ENCODE measurements at regions not wholly inside any gene's neighbourhood (a gene's known extent, or its start where the extent isn't known, plus 50 kb on each side); places are given as distances from the start of the nearest gene placed in this dataset.

GRCh38 chr15:60255390-60255789 is 142.4 kb downstream of the ANXA2 start:
- BruUV-seq (replicated peaks): no TSS peak
- Histone ChIP-seq H3K36me3 (ENCODE audit: control insufficient read depth in 2 of 2, extremely low read depth in 1 of 2, insufficient read depth in 2 of 2, low read length in 2 of 2) (no peaks in the 10 kb centered on the region), H2AFZ (ENCODE audit: low read depth, low read length) (no peak overlapping the region), H3K4me2 (ENCODE audit: insufficient read depth, low read length) (no peak overlapping the region), H3K9me1 (replicated peaks; ENCODE audit: control insufficient read depth, extremely low read depth, insufficient read depth, low read length) (no peaks in the 10 kb centered on the region), H3K9me3 (replicated peaks; ENCODE audit: control insufficient read depth, insufficient read depth, low read length) (no peaks in the 10 kb centered on the region), H3K79me2 (ENCODE audit: control insufficient read depth, insufficient read depth, low read length) (no peaks in the 10 kb centered on the region), H3K27me3 (ENCODE audit: control insufficient read depth in 2 of 2, insufficient read depth in 2 of 2, low read length in 2 of 2) (peaks cover 7% of the 10 kb centered on the region in 2 experiments), H4K20me1 (replicated peaks; ENCODE audit: control insufficient read depth, extremely low read depth, insufficient read depth, low read length) (no peaks in the 10 kb centered on the region), H3K27ac (ENCODE audit: insufficient read depth, low read depth, low read length) (no peak overlapping the region), H3K4me1 (ENCODE audit: control insufficient read depth, extremely low read depth, insufficient read depth, low read length) (no peaks in the 10 kb centered on the region), H3K4me3 (replicated peaks in 1 of 3; ENCODE audit: insufficient read depth in 1 of 3, low read depth in 1 of 3, low read length in 3 of 3) (no peak overlapping the region), H3K9ac (replicated peaks; ENCODE audit: extremely low read depth, insufficient read depth, low read length) (no peak overlapping the region)
- ChIA-PET CTCF (no interaction called here), POLR2A (no interaction called here)
- intact Hi-C loops (cut with micrococcal nuclease): no loop called here
- dilution Hi-C loops (cut with MboI; ENCODE audit: extremely low pct_ligation_motif_present, low sequenced_read_pairs): no loop called here
- DNase-seq (ENCODE audit: low read depth, low spot score): peak; percentile 52
- TF ChIP-seq EZH2 (IDR thresholded peaks at IDR 0.05; ENCODE audit: borderline replicate concordance, low read depth, low read length, severe bottlenecking) (no peak), FOS (IDR thresholded peaks at IDR 0.05; ENCODE audit: borderline replicate concordance, insufficient read depth, low read length) (peak; percentile 63), CTCF (IDR thresholded peaks at IDR 0.05; ENCODE audit: extremely low read depth in 1 of 2, insufficient read depth in 1 of 2, low read depth in 1 of 2, low read length in 2 of 2) (no peak), JUN (IDR thresholded peaks at IDR 0.05; ENCODE audit: borderline replicate concordance, insufficient read depth, insufficient read length, low read depth) (peak; percentile 43)
- peak; percentile 62 for FAIRE-seq

GRCh38 chr15:60257591-60258159 is 140.1 kb downstream of the ANXA2 start:
- TF ChIP-seq MAX (IDR thresholded peaks at IDR 0.05; ENCODE audit: insufficient read depth, insufficient read length): no peak
- no peak for TF ChIP-seq JUN (IDR thresholded peaks at IDR 0.05; ENCODE audit: borderline replicate concordance, insufficient read depth, insufficient read length, low read depth)
- TF ChIP-seq CTCF (IDR thresholded peaks at IDR 0.05; ENCODE audit: extremely low read depth in 1 of 2, insufficient read depth in 1 of 2, low read depth in 1 of 2, low read length in 2 of 2): no peak
- no peak for TF ChIP-seq POLR2A (IDR thresholded peaks at IDR 0.05; ENCODE audit: low read depth, low read length)
- TF ChIP-seq MYC (IDR thresholded peaks at IDR 0.05; ENCODE audit: low read depth, low read length): no peak
- TF ChIP-seq GATA2 (IDR thresholded peaks at IDR 0.05; ENCODE audit: insufficient read depth, insufficient read length, low read depth, low read length): no peak
- TF ChIP-seq FOS (IDR thresholded peaks at IDR 0.05; ENCODE audit: borderline replicate concordance, insufficient read depth, low read length): no peak
- no peaks in the 10 kb centered on the region for H3K4me1 ChIP-seq (ENCODE audit: control insufficient read depth, extremely low read depth, insufficient read depth, low read length)
- H3K9ac ChIP-seq (replicated peaks; ENCODE audit: extremely low read depth, insufficient read depth, low read length): no peak overlapping the region
- DNase-seq (ENCODE audit: low read depth, low spot score): no peak
- no TSS peak for BruUV-seq (replicated peaks)
- H3K36me3 ChIP-seq (ENCODE audit: control insufficient read depth in 2 of 2, extremely low read depth in 1 of 2, insufficient read depth in 2 of 2, low read length in 2 of 2): no peaks in the 10 kb centered on the region
- H2AFZ ChIP-seq (ENCODE audit: low read depth, low read length): no peak overlapping the region
- dilution Hi-C loops (cut with MboI; ENCODE audit: extremely low pct_ligation_motif_present, low sequenced_read_pairs) (no loop called here), intact Hi-C loops (cut with micrococcal nuclease) (no loop called here)
- no peak overlapping the region for H3K4me2 ChIP-seq (ENCODE audit: insufficient read depth, low read length)
- no peaks in the 10 kb centered on the region for H4K20me1 ChIP-seq (replicated peaks; ENCODE audit: control insufficient read depth, extremely low read depth, insufficient read depth, low read length)
- CTCF ChIA-PET: interaction anchor here (0.7 kb wide), 1 partner anchor 21 kb away, joined by 3 read pairs; no protein-coding TSS in a partner anchor
- H3K27ac ChIP-seq (ENCODE audit: insufficient read depth, low read depth, low read length): no peak overlapping the region
- no peaks in the 10 kb centered on the region for H3K9me3 ChIP-seq (replicated peaks; ENCODE audit: control insufficient read depth, insufficient read depth, low read length)
- FAIRE-seq: no peak
- POLR2A ChIA-PET: interaction anchor here (0.7 kb wide), 1 partner anchor 10 kb away, joined by 6 read pairs; no protein-coding TSS in a partner anchor
- H3K27me3 ChIP-seq (ENCODE audit: control insufficient read depth in 2 of 2, insufficient read depth in 2 of 2, low read length in 2 of 2): peaks cover 5 to 7% of the 10 kb centered on the region in 2 experiments
- H3K4me3 ChIP-seq (replicated peaks in 1 of 3; ENCODE audit: insufficient read depth in 1 of 3, low read depth in 1 of 3, low read length in 3 of 3): no peak overlapping the region
- H3K9me1 ChIP-seq (replicated peaks; ENCODE audit: control insufficient read depth, extremely low read depth, insufficient read depth, low read length): no peaks in the 10 kb centered on the region
- no peaks in the 10 kb centered on the region for H3K79me2 ChIP-seq (ENCODE audit: control insufficient read depth, insufficient read depth, low read length)
